ENCODE measurements at regions not wholly inside any gene's neighbourhood (a gene's known extent, or its start where the extent isn't known, plus 50 kb on each side); places are given as distances from the start of the nearest gene placed in this dataset.

DNA sequence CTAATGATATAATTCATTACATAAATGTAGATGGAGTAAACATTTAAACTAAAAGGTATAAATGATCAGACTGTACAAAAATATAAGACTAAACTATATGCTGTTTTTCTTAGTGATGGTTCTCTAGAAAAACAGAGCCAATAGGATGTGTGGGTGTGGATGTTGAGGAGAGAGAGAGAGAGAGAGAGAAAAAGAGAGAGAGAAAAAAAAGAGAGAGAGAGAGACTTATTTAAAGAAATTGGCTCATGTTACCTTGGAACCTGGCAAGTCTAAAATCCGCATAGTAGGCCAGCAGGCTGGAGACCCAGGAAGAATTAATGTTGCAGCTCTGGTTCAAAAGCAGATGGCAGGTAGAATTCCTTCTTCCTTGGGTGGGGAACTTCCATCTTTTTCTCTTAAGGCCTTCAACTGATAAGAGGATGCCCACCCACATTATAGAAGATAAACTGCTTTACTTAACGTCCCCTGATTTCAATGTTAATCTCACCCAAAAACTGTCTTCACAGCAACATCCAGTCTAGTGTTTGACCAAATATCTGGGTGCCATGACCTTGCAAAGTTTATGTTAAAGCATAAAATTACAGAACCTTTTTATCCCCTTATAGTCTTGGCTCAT lies 74.3 kb upstream of the KCNJ15 start:
- DNase-seq (ENCODE audit: low read depth in 4 of 4, low spot score in 3 of 4), result no peak

DNA sequence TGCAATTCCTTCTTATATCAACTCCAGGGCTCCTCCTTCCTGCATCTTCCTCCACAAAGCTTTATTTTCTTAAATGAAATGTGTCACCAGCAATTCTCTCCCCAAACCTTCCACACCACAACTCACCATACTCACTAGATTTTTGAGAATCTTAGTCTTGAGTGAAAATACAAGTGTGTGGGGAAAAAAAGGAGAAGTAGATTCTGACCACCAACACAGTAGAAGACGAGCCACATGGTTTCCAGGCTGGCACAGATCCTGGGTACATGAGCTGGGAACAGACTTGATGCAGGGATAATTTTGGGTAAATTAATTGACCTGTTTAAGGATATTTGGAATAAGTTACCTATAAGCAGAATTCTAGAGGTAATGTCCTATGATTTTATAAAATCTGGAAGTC lies 72.8 kb upstream of the KCNJ15 start:
- no peak for DNase-seq (ENCODE audit: low read depth in 4 of 4, low spot score in 3 of 4)

DNA sequence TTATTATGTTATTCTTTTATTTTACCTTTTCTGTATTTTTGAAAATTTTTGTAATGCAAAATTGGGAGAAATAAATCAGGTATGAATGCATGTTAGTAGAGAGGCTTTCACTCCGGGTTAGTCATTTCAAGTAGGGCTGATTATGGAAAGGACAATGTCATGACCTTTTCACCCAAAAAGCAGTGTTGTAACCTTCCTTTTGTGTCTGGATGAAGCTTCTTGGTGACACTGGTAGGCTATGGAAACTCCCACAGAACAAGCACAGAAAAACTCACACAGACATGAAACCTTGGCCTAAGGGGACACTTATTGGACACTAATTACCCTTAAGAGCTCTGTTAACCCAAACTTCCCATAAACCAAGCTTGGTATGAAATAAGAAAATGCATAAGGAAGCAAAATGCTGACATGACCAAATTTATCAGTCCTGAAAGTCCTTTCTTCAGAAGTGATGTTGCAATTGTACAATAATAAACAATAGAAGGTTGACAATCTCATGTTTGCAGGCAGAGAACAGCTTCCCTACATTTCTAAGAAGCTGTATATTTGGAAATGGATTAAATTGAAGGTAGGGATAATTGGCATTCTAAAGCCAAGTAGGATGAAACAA lies 70.0 kb upstream of the KCNJ15 start:
- DNase-seq (ENCODE audit: low read depth in 4 of 4, low spot score in 3 of 4), result no peak

DNA sequence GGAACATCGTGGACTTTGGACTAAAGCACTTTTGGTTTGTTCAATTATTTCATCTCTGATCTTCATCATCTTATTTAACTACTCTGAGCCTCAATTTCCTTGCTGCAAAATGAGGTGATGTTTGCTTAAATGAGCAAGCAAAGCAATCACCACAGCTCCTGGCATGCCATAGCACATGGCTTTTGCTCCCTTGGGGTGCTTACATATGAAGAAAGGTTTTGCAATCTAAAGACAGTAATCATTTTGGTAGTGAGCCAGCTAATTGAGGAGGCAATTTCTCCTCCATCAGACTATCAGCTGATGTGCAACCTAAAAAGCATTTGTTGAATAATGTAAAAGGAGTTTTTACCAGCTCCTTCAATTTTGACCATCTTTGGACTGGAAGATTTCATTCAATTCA lies 68.8 kb upstream of the KCNJ15 start:
- no peak for DNase-seq (ENCODE audit: low read depth in 4 of 4, low spot score in 3 of 4)

DNA sequence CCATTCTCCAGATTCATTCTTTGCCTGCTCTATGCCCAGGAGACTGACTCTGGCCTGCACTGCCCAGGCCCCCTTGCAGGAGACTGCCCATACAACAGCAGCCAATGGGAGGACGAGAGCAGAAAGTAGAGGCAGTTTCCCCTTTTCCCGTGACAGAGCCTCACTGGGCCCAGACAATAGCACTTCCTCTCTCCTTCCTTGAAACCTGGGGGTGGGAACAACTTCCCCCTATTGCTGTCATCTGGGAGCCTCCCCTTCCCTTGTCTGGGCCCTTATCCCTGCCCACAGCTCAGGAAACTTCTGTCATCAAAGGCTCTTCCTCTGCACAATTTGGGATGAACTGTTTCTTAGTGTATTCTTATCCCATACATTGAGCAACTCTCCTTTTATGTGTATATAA lies 60.8 kb upstream of the KCNJ15 start:
- no peak for DNase-seq (ENCODE audit: low read depth in 4 of 4, low spot score in 3 of 4)

DNA sequence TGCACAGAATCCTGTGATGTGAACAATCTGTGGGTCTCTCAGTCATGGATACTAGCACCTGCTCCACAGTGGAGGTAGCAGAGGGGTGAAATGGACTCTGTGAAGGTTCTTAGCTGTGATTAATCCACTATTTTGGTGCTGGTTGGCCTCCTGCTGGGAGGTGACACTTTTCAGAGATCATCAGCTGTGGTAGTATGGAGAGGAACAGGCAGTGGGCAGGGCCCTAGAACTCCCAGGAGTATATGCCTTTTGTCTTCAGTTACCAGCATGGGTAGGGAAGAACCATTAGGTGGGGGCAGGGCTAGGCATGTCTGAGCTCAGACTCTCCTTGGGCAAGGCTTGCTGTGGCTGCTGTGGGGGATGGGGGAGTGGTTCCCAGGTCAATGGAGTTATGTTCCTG lies 54.0 kb upstream of the KCNJ15 start:
- DNase-seq (ENCODE audit: low read depth in 4 of 4, low spot score in 3 of 4), result no peak

DNA sequence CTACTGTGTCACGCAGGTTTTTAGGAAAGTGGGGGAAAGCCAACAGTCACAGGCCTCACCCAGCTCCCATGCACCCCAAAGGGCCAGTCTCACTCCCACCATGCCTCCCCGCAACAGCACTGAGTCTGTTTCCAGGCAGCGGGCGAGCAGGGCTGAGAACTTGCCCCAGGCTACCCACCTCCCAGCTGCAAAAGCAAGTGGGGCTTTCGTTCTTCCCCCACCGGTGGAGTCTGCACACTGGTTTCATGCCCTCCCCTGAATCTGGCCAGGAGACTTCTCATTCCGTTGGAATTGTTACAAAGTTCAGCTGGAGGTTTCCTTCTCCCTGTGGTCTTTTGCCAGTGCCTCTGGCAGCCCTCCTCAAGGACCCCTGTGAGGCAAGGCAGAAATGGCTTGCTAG lies 53.6 kb upstream of the KCNJ15 start:
- no peak for DNase-seq (ENCODE audit: low read depth in 4 of 4, low spot score in 3 of 4)

DNA sequence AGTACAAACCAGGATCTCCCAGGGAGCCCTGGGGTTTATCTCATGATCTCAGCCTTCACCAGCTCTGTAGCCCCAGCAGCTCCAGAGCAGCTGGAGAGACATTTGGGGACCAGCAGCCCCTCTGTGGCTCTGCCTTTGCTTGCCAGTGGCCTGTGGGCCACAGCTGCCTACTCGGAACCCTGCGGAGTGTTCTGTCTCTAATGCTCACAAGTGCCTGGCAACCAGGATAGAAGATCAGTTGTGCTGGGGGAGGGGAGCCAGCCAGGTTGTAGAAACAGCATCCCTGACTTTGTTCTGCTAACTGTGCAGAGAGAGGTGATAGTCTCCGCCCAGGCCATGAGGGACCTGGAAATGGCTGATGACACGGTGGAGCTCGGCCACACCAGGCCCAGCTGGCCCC lies 50.9 kb upstream of the KCNJ15 start:
- DNase-seq (ENCODE audit: low read depth in 4 of 4, low spot score in 3 of 4), result no peak

DNA sequence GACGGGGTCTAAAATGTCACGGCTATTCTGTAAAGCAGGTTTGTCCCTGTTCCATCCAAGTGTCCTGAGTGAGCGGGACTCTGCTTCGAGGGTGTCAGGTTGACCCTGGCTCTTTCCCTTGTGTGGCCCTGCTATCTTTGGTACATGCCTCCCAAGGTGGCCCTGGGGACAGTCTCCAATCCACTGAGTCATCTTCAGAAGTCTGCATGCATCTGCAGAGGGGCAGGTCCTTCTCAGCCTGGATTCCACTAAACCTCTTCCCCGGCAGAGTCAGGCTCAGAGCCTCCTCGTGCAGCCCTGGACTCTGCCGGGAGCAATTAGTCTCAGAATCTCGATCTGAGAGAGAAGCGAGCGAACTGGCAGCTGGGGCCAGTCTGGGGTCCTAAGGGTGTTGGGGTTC lies 50.1 kb upstream of the KCNJ15 start:
- DNase-seq (ENCODE audit: low read depth in 4 of 4, low spot score in 3 of 4), result no peak

All from left renal pelvis (tissue), 4 donors.